MM.1S (cell line): ENCODE measurements at regions not wholly inside any gene's neighbourhood (a gene's known extent, or its start where the extent isn't known, plus 50 kb on each side); places are given as distances from the start of the nearest gene placed in this dataset.
A peak's percentile ranks its signal among the peaks of the same experiment; 100 is the strongest.

Source experiments
- DNase-seq: peaks from one replicate; pipeline ENCODE4 v3.0.0-alpha.2; 2015
- H2AFZ ChIP-seq: fragments of 300-600 bp; sonication (generic); 2 replicates; pipeline ENCODE4 v1.6.0; 2016; ENCODE audit warnings: antibody characterized with exemption, low read length
- H3F3A ChIP-seq: fragments of 300-600 bp; sonication (generic); 2 replicates; pipeline ENCODE4 v1.6.1; 2016; ENCODE audit warnings: mild to moderate bottlenecking, antibody characterized with exemption, low read length, moderate library complexity, mixed read lengths; ENCODE audit not compliant: insufficient read depth
- H3K27ac ChIP-seq: fragments of 300-600 bp; sonication (generic); 2 replicates; pipeline ENCODE4 v1.5.1; 2016; ENCODE audit warnings: mild to moderate bottlenecking, low read length
- H3K27me3 ChIP-seq: fragments of 300-600 bp; sonication (generic); replicated peaks from 2 replicates; pipeline ENCODE4 v1.6.0; 2016; ENCODE audit warnings: low read length; ENCODE audit not compliant: insufficient read depth
- H3K36me3 ChIP-seq: fragments of 300-600 bp; sonication (generic); replicated peaks from 2 replicates; pipeline ENCODE4 v1.6.1; 2016; ENCODE audit warnings: mild to moderate bottlenecking, low read length, mixed read lengths; ENCODE audit not compliant: insufficient read depth
- H3K4me1 ChIP-seq: fragments of 300-600 bp; sonication (generic); 2 replicates; pipeline ENCODE4 v1.6.1; 2016; ENCODE audit warnings: low read length, mixed read lengths
- H3K4me2 ChIP-seq: fragments of 300-600 bp; sonication (generic); 2 replicates; pipeline ENCODE4 v1.6.0; 2016; ENCODE audit warnings: low read depth, low read length
- H3K4me3 ChIP-seq: fragments of 300-600 bp; sonication (generic); 2 replicates; pipeline ENCODE4 v1.5.1; 2016; ENCODE audit warnings: low read length, mixed read lengths
- H3K79me2 ChIP-seq: fragments of 300-600 bp; sonication (generic); 2 replicates; pipeline ENCODE4 v1.6.1; 2016; ENCODE audit warnings: mixed run types, low read length, mixed read lengths
- H3K9ac ChIP-seq: fragments of 300-600 bp; sonication (generic); 2 replicates; pipeline ENCODE4 v1.6.1; 2016; ENCODE audit warnings: low read length, mixed read lengths
- H3K9me2 ChIP-seq: fragments of 300-600 bp; sonication (generic); replicated peaks from 2 replicates; pipeline ENCODE4 v1.6.1; 2016; ENCODE audit warnings: mild to moderate bottlenecking, low read length, mixed read lengths; ENCODE audit not compliant: insufficient read depth
- H3K9me3 ChIP-seq: fragments of 300-600 bp; sonication (generic); replicated peaks from 2 replicates; pipeline ENCODE4 v1.6.1; 2016; ENCODE audit warnings: mild to moderate bottlenecking, low read length, mixed read lengths; ENCODE audit not compliant: insufficient read depth
- H4K20me1 ChIP-seq: fragments of 300-600 bp; sonication (generic); 2 replicates; pipeline ENCODE4 v1.6.1; 2016; ENCODE audit warnings: mild to moderate bottlenecking, low read length, moderate library complexity, mixed read lengths; ENCODE audit not compliant: insufficient read depth
- CTCF ChIP-seq: fragments of 300-600 bp; sonication (generic); IDR thresholded peaks from 2 replicates; pipeline ENCODE4 v1.5.1; 2016; ENCODE audit warnings: antibody characterized with exemption, low read length, mixed read lengths
- EZH2 ChIP-seq: fragments of 300-600 bp; sonication (generic); optimal IDR thresholded peaks from 2 replicates; pipeline ENCODE3; 2017; ENCODE audit warnings: low read depth, mild to moderate bottlenecking, antibody characterized with exemption, low read length, mixed read lengths
- EZH2phosphoT487 ChIP-seq: fragments of 300-600 bp; sonication (generic); IDR thresholded peaks from 2 replicates; pipeline ENCODE4 v1.6.1; 2018; ENCODE audit warnings: antibody characterized with exemption, low read length

GRCh38 chr3:182612332-182612731, 181.0 kb upstream of the ATP11B start:
- Histone ChIP-seq H3K9me3 (no peaks in the 10 kb centered on the region), H3K27ac (no peak overlapping the region), H3K79me2 (no peaks in the 10 kb centered on the region), H3K4me1 (no peaks in the 10 kb centered on the region), H4K20me1 (no peaks in the 10 kb centered on the region), H3K9me2 (no peaks in the 10 kb centered on the region), H3K9ac (no peak overlapping the region), H3F3A (no peaks in the 10 kb centered on the region), H2AFZ (no peak overlapping the region), H3K36me3 (no peaks in the 10 kb centered on the region), H3K4me3 (no peak overlapping the region), H3K27me3 (no peaks in the 10 kb centered on the region), H3K4me2 (no peak overlapping the region)
- no peak for DNase-seq
- no peak for TF ChIP-seq EZH2phosphoT487
- no peak for TF ChIP-seq EZH2
- no peak for TF ChIP-seq CTCF

GRCh38 chr3:182617500-182617899, 175.8 kb upstream of the ATP11B start:
- H3K4me1 ChIP-seq = peaks cover 34% of the 10 kb centered on the region
- H3K4me3 ChIP-seq = no peak overlapping the region
- H3K27ac ChIP-seq = no peak overlapping the region
- peaks cover 4% of the 10 kb centered on the region for H3F3A ChIP-seq
- no peaks in the 10 kb centered on the region for H4K20me1 ChIP-seq
- no peaks in the 10 kb centered on the region for H3K79me2 ChIP-seq
- H3K9me3 ChIP-seq = no peaks in the 10 kb centered on the region
- peak overlapping the region; percentile 55 for H2AFZ ChIP-seq
- peak overlapping the region; percentile 41 for H3K4me2 ChIP-seq
- DNase-seq = no peak
- no peaks in the 10 kb centered on the region for H3K36me3 ChIP-seq
- TF ChIP-seq EZH2phosphoT487 (no peak), CTCF (no peak), EZH2 (no peak)
- no peak overlapping the region for H3K9ac ChIP-seq
- H3K9me2 ChIP-seq = no peaks in the 10 kb centered on the region
- no peaks in the 10 kb centered on the region for H3K27me3 ChIP-seq

GRCh38 chr3:182618085-182618732, 175.1 kb upstream of the ATP11B start:
- Histone ChIP-seq H3K4me3 (peak overlapping the region; percentile 2; the same call in 1 of the 2 replicates), H3K27me3 (no peaks in the 10 kb centered on the region), H3K27ac (peak overlapping the region; percentile 33; the same call in 1 of the 2 replicates), H3K36me3 (no peaks in the 10 kb centered on the region), H4K20me1 (no peaks in the 10 kb centered on the region), H3K9me3 (no peaks in the 10 kb centered on the region), H2AFZ (peak overlapping the region; percentile 55), H3K4me2 (peak overlapping the region; percentile 41), H3K4me1 (peaks cover 34% of the 10 kb centered on the region), H3K79me2 (no peaks in the 10 kb centered on the region), H3K9me2 (no peaks in the 10 kb centered on the region), H3F3A (peaks cover 4% of the 10 kb centered on the region), H3K9ac (peak overlapping the region; percentile 13; the same call in 1 of the 2 replicates)
- TF ChIP-seq EZH2 = no peak
- TF ChIP-seq CTCF = peak; percentile 97
- no peak for TF ChIP-seq EZH2phosphoT487
- peak; percentile 85 for DNase-seq
